Subcutaneous abdominal adipose tissue (tissue), 5 donors: ENCODE measurements at regions not wholly inside any gene's neighbourhood (a gene's known extent, or its start where the extent isn't known, plus 50 kb on each side); places are given as distances from the start of the nearest gene placed in this dataset.
A peak's percentile ranks its signal among the peaks of the same experiment; 100 is the strongest.

ENCODE experiments used
- H3K27ac ChIP-seq: one replicate; pipeline ENCODE4 v1.7.0; 2013; ENCODE audit warnings: low read depth, mild to moderate bottlenecking, inconsistent platforms, low read length, moderate library complexity
- H3K27me3 ChIP-seq, 5 donors: one replicate each; pipeline ENCODE4 v1.7.0; 2013; ENCODE audit warnings: low read length in 5 of 5, inconsistent platforms in 1 of 5; ENCODE audit not compliant: control insufficient read depth in 5 of 5, insufficient read depth in 4 of 5
- H3K36me3 ChIP-seq, 5 donors: one replicate each; pipeline ENCODE4 v1.7.0; 2013; ENCODE audit warnings: low read length in 5 of 5; ENCODE audit not compliant: control insufficient read depth in 5 of 5, insufficient read depth in 5 of 5
- H3K4me1 ChIP-seq, 5 donors: one replicate each; pipeline ENCODE4 v1.7.0; 2013; ENCODE audit warnings: low read length in 5 of 5, mild to moderate bottlenecking in 3 of 5, moderate library complexity in 1 of 5; ENCODE audit not compliant: control insufficient read depth in 5 of 5, insufficient read depth in 5 of 5
- H3K4me3 ChIP-seq, 5 donors: one replicate each; pipeline ENCODE4 v1.7.0; 2013; ENCODE audit warnings: low read length in 5 of 5, low read depth in 1 of 5
- H3K9ac ChIP-seq, 5 donors: one replicate each; pipeline ENCODE4 v1.7.0; 2013; ENCODE audit warnings: low read length in 5 of 5, mild to moderate bottlenecking in 4 of 5, moderate library complexity in 3 of 5
- H3K9me3 ChIP-seq, 5 donors: one replicate each; pipeline ENCODE4 v1.7.0; 2013; ENCODE audit warnings: low read length in 5 of 5; ENCODE audit not compliant: control insufficient read depth in 5 of 5
- donor health status: healthy.
- donor health status: healthy.
- donor health status: healthy.
- donor health status: healthy.
- donor health status: healthy.

GRCh38 chr13:44292545-44292944 lies 81.1 kb upstream of the SERP2 start:
- Histone ChIP-seq H3K27me3 (peaks cover 0 to 3% (median 0%) of the 10 kb centered on the region in 5 donors), H3K27ac (no peak overlapping the region), H3K4me3 (no peak overlapping the region), H3K9ac (no peak overlapping the region), H3K9me3 (no peaks in the 10 kb centered on the region), H3K36me3 (no peaks in the 10 kb centered on the region), H3K4me1 (peaks cover 0 to 21% (median 3%) of the 10 kb centered on the region in 5 donors)

GRCh38 chr13:44293374-44293773 lies 80.2 kb upstream of the SERP2 start:
- no peak overlapping the region for H3K9ac ChIP-seq
- peaks cover 0 to 3% (median 0%) of the 10 kb centered on the region in 5 donors for H3K27me3 ChIP-seq
- H3K9me3 ChIP-seq: no peaks in the 10 kb centered on the region
- no peak overlapping the region for H3K27ac ChIP-seq
- H3K36me3 ChIP-seq: no peaks in the 10 kb centered on the region
- H3K4me1 ChIP-seq: peaks cover 0 to 19% (median 3%) of the 10 kb centered on the region in 5 donors
- H3K4me3 ChIP-seq: no peak overlapping the region

- Histone ChIP-seq H3K27ac (no peak overlapping the region), H3K9me3 (no peaks in the 10 kb centered on the region), H3K4me3 (no peak overlapping the region), H3K36me3 (no peaks in the 10 kb centered on the region), H3K4me1 (peaks cover 0 to 16% (median 3%) of the 10 kb centered on the region in 5 donors), H3K9ac (no peak overlapping the region), H3K27me3 (no peaks in the 10 kb centered on the region)
Observed at GRCh38 chr13:44293908-44294735, 79.5 kb upstream of the SERP2 start.

GRCh38 chr13:44294876-44295275 lies 78.7 kb upstream of the SERP2 start:
- Histone ChIP-seq H3K9ac (no peak overlapping the region), H3K27me3 (no peaks in the 10 kb centered on the region), H3K27ac (no peak overlapping the region), H3K9me3 (no peaks in the 10 kb centered on the region), H3K36me3 (no peaks in the 10 kb centered on the region), H3K4me3 (no peak overlapping the region), H3K4me1 (peaks cover 0 to 16% (median 3%) of the 10 kb centered on the region in 5 donors)

- H3K27ac ChIP-seq: no peak overlapping the region
- H3K9me3 ChIP-seq: no peaks in the 10 kb centered on the region
- no peaks in the 10 kb centered on the region for H3K27me3 ChIP-seq
- no peaks in the 10 kb centered on the region for H3K36me3 ChIP-seq
- H3K9ac ChIP-seq: no peak overlapping the region
- no peak overlapping the region for H3K4me3 ChIP-seq
- peaks cover 0 to 29% (median 11%) of the 10 kb centered on the region in 5 donors for H3K4me1 ChIP-seq
Observed at GRCh38 chr13:44296856-44297255, 76.8 kb upstream of the SERP2 start.

GRCh38 chr13:44298314-44298713 lies 75.3 kb upstream of the SERP2 start:
- Histone ChIP-seq H3K4me3 (no peak overlapping the region), H3K4me1 (peaks cover 2 to 28% (median 12%) of the 10 kb centered on the region in 5 donors), H3K27ac (no peak overlapping the region)

GRCh38 chr13:44299152-44299943 lies 74.3 kb upstream of the SERP2 start:
- no peak overlapping the region for H3K4me3 ChIP-seq
- no peaks in the 10 kb centered on the region for H3K36me3 ChIP-seq
- no peaks in the 10 kb centered on the region for H3K27me3 ChIP-seq
- H3K9ac ChIP-seq: no peak overlapping the region
- peaks cover 2 to 33% (median 23%) of the 10 kb centered on the region in 5 donors for H3K4me1 ChIP-seq
- no peaks in the 10 kb centered on the region for H3K9me3 ChIP-seq
- no peak overlapping the region for H3K27ac ChIP-seq

More at GRCh38 chr13:44298314-44298713, 75.3 kb upstream of the SERP2 start:
- Histone ChIP-seq H3K36me3 (no peaks in the 10 kb centered on the region), H3K27me3 (no peaks in the 10 kb centered on the region), H3K9ac (no peak overlapping the region), H3K9me3 (no peaks in the 10 kb centered on the region)

- no peak overlapping the region for H3K4me3 ChIP-seq
- H3K9me3 ChIP-seq: no peaks in the 10 kb centered on the region
- H3K36me3 ChIP-seq: no peaks in the 10 kb centered on the region
- no peak overlapping the region for H3K27ac ChIP-seq
- peaks cover 2 to 38% (median 33%) of the 10 kb centered on the region in 5 donors for H3K4me1 ChIP-seq
- H3K27me3 ChIP-seq: no peaks in the 10 kb centered on the region
- H3K9ac ChIP-seq: peak overlapping the region in 1 of 5 donors; percentile 11
Observed at GRCh38 chr13:44300895-44301638, 72.6 kb upstream of the SERP2 start.

- Histone ChIP-seq H3K4me1 (peaks cover 2 to 41% (median 36%) of the 10 kb centered on the region in 5 donors), H3K9me3 (no peaks in the 10 kb centered on the region), H3K27ac (no peak overlapping the region), H3K4me3 (no peak overlapping the region), H3K36me3 (no peaks in the 10 kb centered on the region), H3K9ac (no peak overlapping the region), H3K27me3 (no peaks in the 10 kb centered on the region)
Observed at GRCh38 chr13:44301639-44302015, 72.0 kb upstream of the SERP2 start.
